Suprapubic skin (tissue), 4 donors: ENCODE measurements at regions not wholly inside any gene's neighbourhood (a gene's known extent, or its start where the extent isn't known, plus 50 kb on each side); places are given as distances from the start of the nearest gene placed in this dataset.

Experiments used
- EP300 ChIP-seq: sonication (generic); formaldehyde crosslinking; IDR thresholded peaks from one replicate; pipeline ENCODE4 v1.6.1; 2017; ENCODE audit warnings: antibody characterized with exemption
- POLR2A ChIP-seq, 2 donors: fragments of 450-650 bp; IDR thresholded peaks; one replicate each; pipeline ENCODE4 v1.6.1; 2017; ENCODE audit warnings: antibody characterized with exemption in 2 of 2, mild to moderate bottlenecking in 2 of 2, moderate library complexity in 2 of 2
- POLR2AphosphoS5 ChIP-seq, 3 donors: sonication (generic); formaldehyde crosslinking; IDR thresholded peaks; one replicate each; pipeline ENCODE4 v1.6.1; 2017; ENCODE audit warnings: antibody characterized with exemption in 3 of 3
- TF ChIP-seq, protein P1 (sequence below), 2 donors: fragments of 200-600 bp in 1 of 2; fragments of 450-650 bp in 1 of 2; sonication (generic) in 1 of 2; IDR thresholded peaks; one replicate each; pipeline ENCODE4 v1.5.1; 2016 to 2019; ENCODE audit warnings: antibody characterized with exemption in 2 of 2, mild to moderate bottlenecking in 1 of 2, moderate library complexity in 1 of 2

DNA sequence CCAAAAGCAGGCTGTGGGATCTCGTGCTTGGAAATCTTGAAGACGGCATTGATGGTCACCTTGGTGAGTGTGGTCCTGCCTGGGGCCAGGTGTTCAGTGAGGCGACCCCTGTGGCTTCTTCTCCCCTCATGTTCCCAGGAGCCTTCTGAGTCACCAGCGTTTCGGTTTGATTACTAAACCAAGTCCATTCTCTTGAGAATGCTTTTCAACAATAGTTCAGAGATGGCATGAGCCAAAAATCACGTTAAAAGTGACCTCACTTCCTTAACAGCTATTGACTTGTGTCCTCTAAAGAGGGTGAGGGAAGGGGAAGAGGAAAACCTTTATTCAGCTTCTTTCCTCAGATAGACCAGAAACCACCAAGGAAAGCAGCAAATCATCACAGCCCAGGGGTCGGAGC is 315.2 kb downstream of the GATA3 start:
- TF ChIP-seq, protein P1, sequence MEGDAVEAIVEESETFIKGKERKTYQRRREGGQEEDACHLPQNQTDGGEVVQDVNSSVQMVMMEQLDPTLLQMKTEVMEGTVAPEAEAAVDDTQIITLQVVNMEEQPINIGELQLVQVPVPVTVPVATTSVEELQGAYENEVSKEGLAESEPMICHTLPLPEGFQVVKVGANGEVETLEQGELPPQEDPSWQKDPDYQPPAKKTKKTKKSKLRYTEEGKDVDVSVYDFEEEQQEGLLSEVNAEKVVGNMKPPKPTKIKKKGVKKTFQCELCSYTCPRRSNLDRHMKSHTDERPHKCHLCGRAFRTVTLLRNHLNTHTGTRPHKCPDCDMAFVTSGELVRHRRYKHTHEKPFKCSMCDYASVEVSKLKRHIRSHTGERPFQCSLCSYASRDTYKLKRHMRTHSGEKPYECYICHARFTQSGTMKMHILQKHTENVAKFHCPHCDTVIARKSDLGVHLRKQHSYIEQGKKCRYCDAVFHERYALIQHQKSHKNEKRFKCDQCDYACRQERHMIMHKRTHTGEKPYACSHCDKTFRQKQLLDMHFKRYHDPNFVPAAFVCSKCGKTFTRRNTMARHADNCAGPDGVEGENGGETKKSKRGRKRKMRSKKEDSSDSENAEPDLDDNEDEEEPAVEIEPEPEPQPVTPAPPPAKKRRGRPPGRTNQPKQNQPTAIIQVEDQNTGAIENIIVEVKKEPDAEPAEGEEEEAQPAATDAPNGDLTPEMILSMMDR (IDR thresholded peaks at IDR 0.05) = no peak
- TF ChIP-seq EP300 = no peak
- TF ChIP-seq POLR2A (IDR thresholded peaks at IDR 0.05) = no peak
- TF ChIP-seq POLR2AphosphoS5 (IDR thresholded peaks at IDR 0.05) = no peak
